ENCODE measurements at regions not wholly inside any gene's neighbourhood (a gene's known extent, or its start where the extent isn't known, plus 50 kb on each side); places are given as distances from the start of the nearest gene placed in this dataset.

DNA sequence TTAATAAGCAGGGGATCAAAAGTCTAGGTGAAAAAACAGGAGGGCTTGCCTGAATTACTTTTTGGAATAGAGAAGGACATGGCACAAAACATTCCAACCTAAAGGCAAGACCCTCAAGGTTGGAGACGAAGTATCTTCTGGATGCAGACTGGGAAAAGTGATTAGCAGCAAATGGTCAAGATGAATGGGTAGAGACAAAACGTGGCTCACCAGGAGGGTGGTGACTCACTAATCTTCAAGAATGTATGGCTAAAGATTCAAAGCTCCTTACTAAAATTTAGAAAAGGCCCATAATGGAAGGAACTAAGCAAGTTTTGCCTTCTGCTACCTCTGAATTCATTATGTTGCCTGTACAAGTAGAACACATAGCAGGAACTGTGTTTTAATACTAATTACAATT, 469.5 kb upstream of the RBFOX1 start:
- Histone ChIP-seq H3K27ac (no peak overlapping the region), H3K27me3 (no peaks in the 10 kb centered on the region), H3K36me3 (no peaks in the 10 kb centered on the region), H3K4me3 (no peak overlapping the region), H3K4me1 (no peaks in the 10 kb centered on the region), H3K9me3 (no peaks in the 10 kb centered on the region)
- no peak for DNase-seq (ENCODE audit: low spot score in 2 of 2)
- TF ChIP-seq, protein P1, sequence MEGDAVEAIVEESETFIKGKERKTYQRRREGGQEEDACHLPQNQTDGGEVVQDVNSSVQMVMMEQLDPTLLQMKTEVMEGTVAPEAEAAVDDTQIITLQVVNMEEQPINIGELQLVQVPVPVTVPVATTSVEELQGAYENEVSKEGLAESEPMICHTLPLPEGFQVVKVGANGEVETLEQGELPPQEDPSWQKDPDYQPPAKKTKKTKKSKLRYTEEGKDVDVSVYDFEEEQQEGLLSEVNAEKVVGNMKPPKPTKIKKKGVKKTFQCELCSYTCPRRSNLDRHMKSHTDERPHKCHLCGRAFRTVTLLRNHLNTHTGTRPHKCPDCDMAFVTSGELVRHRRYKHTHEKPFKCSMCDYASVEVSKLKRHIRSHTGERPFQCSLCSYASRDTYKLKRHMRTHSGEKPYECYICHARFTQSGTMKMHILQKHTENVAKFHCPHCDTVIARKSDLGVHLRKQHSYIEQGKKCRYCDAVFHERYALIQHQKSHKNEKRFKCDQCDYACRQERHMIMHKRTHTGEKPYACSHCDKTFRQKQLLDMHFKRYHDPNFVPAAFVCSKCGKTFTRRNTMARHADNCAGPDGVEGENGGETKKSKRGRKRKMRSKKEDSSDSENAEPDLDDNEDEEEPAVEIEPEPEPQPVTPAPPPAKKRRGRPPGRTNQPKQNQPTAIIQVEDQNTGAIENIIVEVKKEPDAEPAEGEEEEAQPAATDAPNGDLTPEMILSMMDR (IDR thresholded peaks at IDR 0.05), result no peak
- TF ChIP-seq POLR2A (IDR thresholded peaks at IDR 0.05), result no peak
- no peak for TF ChIP-seq POLR2AphosphoS5 (IDR thresholded peaks at IDR 0.05)
- intact Hi-C loops (cut with DNase I; ENCODE audit: low total_unique reads), result no loop called here

DNA sequence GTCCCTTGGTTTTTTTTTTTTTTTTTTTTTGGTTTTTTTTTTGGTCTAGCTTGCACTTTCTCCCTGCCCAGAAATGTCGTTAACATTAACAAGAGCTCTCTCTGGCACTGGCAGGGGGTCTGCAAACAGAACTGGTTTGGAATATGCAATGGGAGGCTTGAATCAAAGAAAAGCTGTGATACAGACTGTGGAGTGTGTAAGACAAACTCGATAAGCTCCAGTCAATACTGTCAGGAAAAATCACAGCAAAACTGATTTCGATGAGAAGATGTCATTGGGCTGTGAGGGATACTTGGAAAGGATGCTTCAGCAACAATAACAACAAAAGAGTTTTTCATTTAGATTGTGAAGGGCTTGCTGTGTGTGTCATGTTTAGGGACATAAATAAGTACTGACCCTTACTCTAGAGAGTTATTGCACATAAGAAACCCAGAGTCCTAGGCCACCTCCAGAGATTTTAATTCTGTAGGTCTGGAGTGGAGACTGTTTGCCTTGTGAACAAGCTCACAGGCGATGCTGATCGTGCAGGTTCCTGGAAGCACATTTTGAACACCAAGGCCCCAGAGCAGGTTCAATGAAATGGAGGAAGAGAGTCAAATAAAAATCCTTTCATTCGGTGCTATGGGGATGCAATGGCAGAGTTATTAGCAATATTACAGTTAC, 470.7 kb upstream of the RBFOX1 start:
- no peak for DNase-seq (ENCODE audit: low spot score in 2 of 2)
- H3K4me1 ChIP-seq, result no peaks in the 10 kb centered on the region
- H3K36me3 ChIP-seq, result no peaks in the 10 kb centered on the region
- no peak overlapping the region for H3K27ac ChIP-seq
- H3K27me3 ChIP-seq, result no peaks in the 10 kb centered on the region
- TF ChIP-seq POLR2A (IDR thresholded peaks at IDR 0.05) (no peak), POLR2AphosphoS5 (IDR thresholded peaks at IDR 0.05) (no peak)
- TF ChIP-seq, protein P1 (IDR thresholded peaks at IDR 0.05), result no peak
- H3K4me3 ChIP-seq, result no peak overlapping the region
- no peaks in the 10 kb centered on the region for H3K9me3 ChIP-seq
- intact Hi-C loops (cut with DNase I; ENCODE audit: low total_unique reads), result no loop called here

DNA sequence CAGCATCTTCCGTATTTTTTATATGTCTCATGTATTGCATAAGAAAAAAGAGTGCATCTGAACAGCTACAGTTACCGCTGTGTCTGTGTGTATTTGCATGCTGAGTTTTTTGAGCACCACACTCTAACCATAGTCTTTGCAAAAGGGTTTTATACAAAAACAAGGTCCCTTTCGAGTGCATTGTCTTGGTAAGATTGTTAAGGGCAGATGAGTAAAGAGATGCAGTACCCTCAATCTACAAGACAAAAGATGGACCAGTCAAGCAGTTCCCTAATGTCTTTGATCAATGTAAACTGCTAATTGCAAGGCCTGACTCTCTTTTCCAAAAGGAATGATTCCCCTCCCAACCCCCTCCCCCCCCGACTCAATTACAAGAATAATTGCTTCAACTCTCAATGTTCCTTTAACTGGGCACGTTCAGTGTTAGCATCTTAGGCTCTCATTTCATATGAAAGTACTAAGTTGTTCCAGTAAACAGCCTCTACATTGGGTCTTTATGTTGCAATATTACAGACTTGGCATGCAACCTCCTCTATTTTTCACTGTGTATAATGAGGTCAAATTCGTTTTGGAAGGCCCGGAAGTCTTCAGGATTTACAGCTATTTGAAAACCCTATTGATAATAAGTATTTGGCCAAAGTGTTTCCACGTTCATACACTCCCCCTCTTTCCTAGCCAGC, 471.4 kb upstream of the RBFOX1 start:
- H3K36me3 ChIP-seq, result no peaks in the 10 kb centered on the region
- H3K27ac ChIP-seq, result no peak overlapping the region
- no peaks in the 10 kb centered on the region for H3K27me3 ChIP-seq
- no peaks in the 10 kb centered on the region for H3K4me1 ChIP-seq
- H3K9me3 ChIP-seq, result no peaks in the 10 kb centered on the region
- no peak for DNase-seq (ENCODE audit: low spot score in 2 of 2)
- TF ChIP-seq POLR2A (IDR thresholded peaks at IDR 0.05) (no peak), POLR2AphosphoS5 (IDR thresholded peaks at IDR 0.05) (no peak)
- TF ChIP-seq, protein P1 (IDR thresholded peaks at IDR 0.05), result no peak
- H3K4me3 ChIP-seq, result no peak overlapping the region
- intact Hi-C loops (cut with DNase I; ENCODE audit: low total_unique reads), result no loop called here

DNA sequence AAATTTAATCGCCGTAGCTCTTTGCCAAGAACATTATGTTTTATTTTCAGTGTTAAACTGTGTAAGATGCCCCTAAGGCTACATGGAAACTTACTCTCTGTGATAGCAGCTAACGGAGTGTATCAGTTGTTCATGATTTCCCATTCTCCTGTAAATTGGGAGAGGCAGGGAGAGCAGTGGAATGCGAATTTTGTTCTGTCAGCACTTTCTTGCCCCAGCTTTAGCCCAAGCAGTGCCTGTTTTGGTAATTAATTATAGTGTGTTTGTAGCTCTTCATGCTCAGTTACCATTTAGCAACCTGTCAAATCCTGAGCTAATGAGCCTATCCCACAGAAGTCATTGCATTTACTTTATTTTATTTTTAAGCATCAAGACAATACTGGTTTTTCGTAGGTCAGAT, 475.1 kb upstream of the RBFOX1 start:
- Histone ChIP-seq H3K9me3 (no peaks in the 10 kb centered on the region), H3K27ac (no peak overlapping the region), H3K27me3 (no peaks in the 10 kb centered on the region), H3K36me3 (no peaks in the 10 kb centered on the region), H3K4me3 (no peak overlapping the region), H3K4me1 (no peaks in the 10 kb centered on the region)
- TF ChIP-seq POLR2A (IDR thresholded peaks at IDR 0.05) (no peak), POLR2AphosphoS5 (IDR thresholded peaks at IDR 0.05) (no peak)
- TF ChIP-seq, protein P1 (IDR thresholded peaks at IDR 0.05), result no peak
- no peak for DNase-seq (ENCODE audit: low spot score in 2 of 2)
- intact Hi-C loops (cut with DNase I; ENCODE audit: low total_unique reads), result no loop called here

DNA sequence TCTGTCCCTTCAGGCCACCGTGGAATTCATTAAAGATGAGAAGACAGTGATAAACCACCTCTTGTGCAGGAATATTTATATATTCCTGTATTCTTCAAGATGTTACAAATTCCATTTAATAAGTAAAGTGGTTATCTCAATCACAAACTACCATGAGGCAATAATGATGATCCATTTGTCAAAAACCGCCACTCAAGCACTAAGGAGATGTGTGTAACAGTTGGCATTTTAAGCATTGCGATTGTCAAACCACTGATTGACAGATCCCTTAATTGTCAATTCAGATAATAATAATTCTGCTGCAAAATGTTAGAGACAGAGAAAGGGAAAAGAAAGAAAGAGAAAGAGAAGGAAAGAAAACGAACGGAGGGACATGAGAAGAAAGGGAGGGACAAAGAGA, 476.1 kb upstream of the RBFOX1 start:
- no peak overlapping the region for H3K4me3 ChIP-seq
- no peak for DNase-seq (ENCODE audit: low spot score in 2 of 2)
- no peaks in the 10 kb centered on the region for H3K27me3 ChIP-seq
- H3K4me1 ChIP-seq, result no peaks in the 10 kb centered on the region
- H3K9me3 ChIP-seq, result no peaks in the 10 kb centered on the region
- H3K27ac ChIP-seq, result no peak overlapping the region
- TF ChIP-seq, protein P1 (IDR thresholded peaks at IDR 0.05), result no peak
- TF ChIP-seq POLR2AphosphoS5 (IDR thresholded peaks at IDR 0.05) (no peak), POLR2A (IDR thresholded peaks at IDR 0.05) (no peak)
- intact Hi-C loops (cut with DNase I; ENCODE audit: low total_unique reads), result no loop called here
- H3K36me3 ChIP-seq, result no peaks in the 10 kb centered on the region

Data from breast epithelium (tissue), 4 donors.